ENCODE measurements at regions not wholly inside any gene's neighbourhood (a gene's known extent, or its start where the extent isn't known, plus 50 kb on each side); places are given as distances from the start of the nearest gene placed in this dataset.

- Mint-ChIP-seq H3K9me3 (ENCODE audit: unreplicated experiment) (no peaks in the 10 kb centered on the region), H3K27ac (ENCODE audit: unreplicated experiment) (no peak overlapping the region), H3K4me3 (ENCODE audit: unreplicated experiment) (no peak overlapping the region), H3K4me1 (ENCODE audit: low read depth, unreplicated experiment) (no peaks in the 10 kb centered on the region), H3K27me3 (ENCODE audit: insufficient read depth, unreplicated experiment) (no peaks in the 10 kb centered on the region), H3K36me3 (ENCODE audit: insufficient read depth, unreplicated experiment) (no peaks in the 10 kb centered on the region)
- H3K9me3 ChIP-seq: no peaks in the 10 kb centered on the region
- H3K4me3 ChIP-seq (ENCODE audit: low read depth, low read length): no peak overlapping the region
- intact Hi-C loops (cut with micrococcal nuclease; ENCODE audit: unreplicated experiment): no loop called here
- no peaks in the 10 kb centered on the region for H3K4me1 ChIP-seq
- H3K36me3 ChIP-seq (ENCODE audit: control insufficient read depth, insufficient read depth, low read length): no peaks in the 10 kb centered on the region
- BruUV-seq (replicated peaks): no TSS peak
- H3K27me3 ChIP-seq (replicated peaks; ENCODE audit: control insufficient read depth, insufficient read depth, low read length): no peaks in the 10 kb centered on the region
- no peak for DNase-seq
- CTCF ChIA-PET: no interaction called here
- POLR2A ChIA-PET: no interaction called here
- no peak for TF ChIP-seq CTCF (IDR thresholded peaks at IDR 0.05; ENCODE audit: insufficient read depth in 1 of 2, low read depth in 1 of 2, low read length in 1 of 2, severe bottlenecking in 1 of 2, unreplicated experiment in 1 of 2)
Measured at GRCh38 chr1:87558921-87559320, 230.2 kb downstream of the LMO4 start.

- Mint-ChIP-seq H3K27me3 (ENCODE audit: insufficient read depth, unreplicated experiment) (no peaks in the 10 kb centered on the region), H3K4me3 (ENCODE audit: unreplicated experiment) (no peak overlapping the region), H3K9me3 (ENCODE audit: unreplicated experiment) (no peaks in the 10 kb centered on the region), H3K36me3 (ENCODE audit: insufficient read depth, unreplicated experiment) (no peaks in the 10 kb centered on the region), H3K27ac (ENCODE audit: unreplicated experiment) (no peak overlapping the region), H3K4me1 (ENCODE audit: low read depth, unreplicated experiment) (no peaks in the 10 kb centered on the region)
- no peaks in the 10 kb centered on the region for H3K9me3 ChIP-seq
- no peak for DNase-seq
- BruUV-seq (replicated peaks): no TSS peak
- H3K36me3 ChIP-seq (ENCODE audit: control insufficient read depth, insufficient read depth, low read length): no peaks in the 10 kb centered on the region
- ChIA-PET CTCF (no interaction called here), POLR2A (no interaction called here)
- TF ChIP-seq CTCF (IDR thresholded peaks at IDR 0.05; ENCODE audit: insufficient read depth in 1 of 2, low read depth in 1 of 2, low read length in 1 of 2, severe bottlenecking in 1 of 2, unreplicated experiment in 1 of 2): no peak
- no peak overlapping the region for H3K4me3 ChIP-seq (ENCODE audit: low read depth, low read length)
- H3K4me1 ChIP-seq: no peaks in the 10 kb centered on the region
- H3K27me3 ChIP-seq (replicated peaks; ENCODE audit: control insufficient read depth, insufficient read depth, low read length): no peaks in the 10 kb centered on the region
- intact Hi-C loops (cut with micrococcal nuclease; ENCODE audit: unreplicated experiment): no loop called here
Measured at GRCh38 chr1:87560137-87560536, 231.5 kb downstream of the LMO4 start.

- CTCF ChIA-PET: no interaction called here
- POLR2A ChIA-PET: no interaction called here
- Mint-ChIP-seq H3K27ac (ENCODE audit: unreplicated experiment) (no peak overlapping the region), H3K9me3 (ENCODE audit: unreplicated experiment) (no peaks in the 10 kb centered on the region), H3K4me1 (ENCODE audit: low read depth, unreplicated experiment) (no peaks in the 10 kb centered on the region), H3K36me3 (ENCODE audit: insufficient read depth, unreplicated experiment) (no peaks in the 10 kb centered on the region), H3K27me3 (ENCODE audit: insufficient read depth, unreplicated experiment) (no peaks in the 10 kb centered on the region), H3K4me3 (ENCODE audit: unreplicated experiment) (no peak overlapping the region)
- Histone ChIP-seq H3K27me3 (replicated peaks; ENCODE audit: control insufficient read depth, insufficient read depth, low read length) (no peaks in the 10 kb centered on the region), H3K4me1 (no peaks in the 10 kb centered on the region), H3K9me3 (no peaks in the 10 kb centered on the region), H3K36me3 (ENCODE audit: control insufficient read depth, insufficient read depth, low read length) (no peaks in the 10 kb centered on the region), H3K4me3 (ENCODE audit: low read depth, low read length) (no peak overlapping the region)
- TF ChIP-seq CTCF (IDR thresholded peaks at IDR 0.05; ENCODE audit: insufficient read depth in 1 of 2, low read depth in 1 of 2, low read length in 1 of 2, severe bottlenecking in 1 of 2, unreplicated experiment in 1 of 2): no peak
- no TSS peak for BruUV-seq (replicated peaks)
- no peak for DNase-seq
- intact Hi-C loops (cut with micrococcal nuclease; ENCODE audit: unreplicated experiment): no loop called here
Measured at GRCh38 chr1:87560601-87561360, 232.1 kb downstream of the LMO4 start.

All from Caco-2 (cell line).